ENCODE measurements at regions not wholly inside any gene's neighbourhood (a gene's known extent, or its start where the extent isn't known, plus 50 kb on each side); places are given as distances from the start of the nearest gene placed in this dataset.

GRCh38 chr11:98965775-98966174 lies 55.0 kb upstream of the CNTN5 start:
- Histone ChIP-seq H3K4me2 (ENCODE audit: control insufficient read depth, extremely low read depth, insufficient read depth, low read depth, low read length) (no peak overlapping the region), H3K4me3 (ENCODE audit: control insufficient read depth in 2 of 3, extremely low read depth in 1 of 3, insufficient read depth in 2 of 3, low read depth in 1 of 3, low read length in 3 of 3) (no peak overlapping the region), H2AFZ (ENCODE audit: control insufficient read depth, low read length) (no peak overlapping the region), H3K79me2 (ENCODE audit: control insufficient read depth, insufficient read depth, low read length) (no peaks in the 10 kb centered on the region), H3K27me3 (ENCODE audit: control insufficient read depth, extremely low read depth, insufficient read depth, low read length) (no peaks in the 10 kb centered on the region), H3K27ac (ENCODE audit: control insufficient read depth, insufficient read depth, low read length) (no peak overlapping the region), H3K9me1 (ENCODE audit: control insufficient read depth, extremely low read depth, insufficient read depth, low read length) (no peaks in the 10 kb centered on the region), H3K9ac (ENCODE audit: control insufficient read depth, extremely low read depth, insufficient read depth, low read length) (no peak overlapping the region), H4K20me1 (ENCODE audit: control insufficient read depth, extremely low read depth, insufficient read depth, low read length) (no peaks in the 10 kb centered on the region), H3K36me3 (ENCODE audit: control insufficient read depth in 2 of 2, extremely low read depth in 1 of 2, insufficient read depth in 2 of 2, low read length in 2 of 2) (no peaks in the 10 kb centered on the region), H3K4me1 (ENCODE audit: control insufficient read depth, extremely low read depth, insufficient read depth, low read length) (no peaks in the 10 kb centered on the region), H3K9me3 (ENCODE audit: control insufficient read depth, low read depth, low read length) (no peaks in the 10 kb centered on the region)
- dilution Hi-C loops (cut with MboI; ENCODE audit: extremely low pct_ligation_motif_present, low sequenced_read_pairs), result no loop called here
- DNase-seq (ENCODE audit: low read depth, low spot score) (no peak), FAIRE-seq (no peak)
- TF ChIP-seq CTCF (optimal IDR thresholded peaks at IDR 0.05 in 1 of 3, IDR thresholded peaks at IDR 0.05 in 1 of 3, conservative IDR thresholded peaks at IDR 0.05 in 1 of 3; ENCODE audit: extremely low read depth in 1 of 3, insufficient read depth in 2 of 3, low read length in 3 of 3) (no peak), EZH2 (IDR thresholded peaks at IDR 0.05; ENCODE audit: low read length) (no peak)

- dilution Hi-C loops (cut with MboI; ENCODE audit: extremely low pct_ligation_motif_present, low sequenced_read_pairs), result no loop called here
Observed at GRCh38 chr11:98967005-98967404, 53.7 kb upstream of the CNTN5 start.

More at GRCh38 chr11:98967005-98967404, 53.7 kb upstream of the CNTN5 start:
- H2AFZ ChIP-seq (ENCODE audit: control insufficient read depth, low read length), result no peak overlapping the region
- H3K9ac ChIP-seq (ENCODE audit: control insufficient read depth, extremely low read depth, insufficient read depth, low read length), result no peak overlapping the region
- H3K9me1 ChIP-seq (ENCODE audit: control insufficient read depth, extremely low read depth, insufficient read depth, low read length), result no peaks in the 10 kb centered on the region
- H3K9me3 ChIP-seq (ENCODE audit: control insufficient read depth, low read depth, low read length), result no peaks in the 10 kb centered on the region
- H3K4me2 ChIP-seq (ENCODE audit: control insufficient read depth, extremely low read depth, insufficient read depth, low read depth, low read length), result no peak overlapping the region
- H3K4me1 ChIP-seq (ENCODE audit: control insufficient read depth, extremely low read depth, insufficient read depth, low read length), result no peaks in the 10 kb centered on the region
- H3K79me2 ChIP-seq (ENCODE audit: control insufficient read depth, insufficient read depth, low read length), result no peaks in the 10 kb centered on the region
- no peaks in the 10 kb centered on the region for H3K27me3 ChIP-seq (ENCODE audit: control insufficient read depth, extremely low read depth, insufficient read depth, low read length)
- no peak for FAIRE-seq
- H3K4me3 ChIP-seq (ENCODE audit: control insufficient read depth in 2 of 3, extremely low read depth in 1 of 3, insufficient read depth in 2 of 3, low read depth in 1 of 3, low read length in 3 of 3), result no peak overlapping the region
- DNase-seq (ENCODE audit: low read depth, low spot score), result no peak
- H3K36me3 ChIP-seq (ENCODE audit: control insufficient read depth in 2 of 2, extremely low read depth in 1 of 2, insufficient read depth in 2 of 2, low read length in 2 of 2), result no peaks in the 10 kb centered on the region
- no peaks in the 10 kb centered on the region for H4K20me1 ChIP-seq (ENCODE audit: control insufficient read depth, extremely low read depth, insufficient read depth, low read length)
- no peak overlapping the region for H3K27ac ChIP-seq (ENCODE audit: control insufficient read depth, insufficient read depth, low read length)
- TF ChIP-seq EZH2 (IDR thresholded peaks at IDR 0.05; ENCODE audit: low read length) (no peak), CTCF (optimal IDR thresholded peaks at IDR 0.05 in 1 of 3, IDR thresholded peaks at IDR 0.05 in 1 of 3, conservative IDR thresholded peaks at IDR 0.05 in 1 of 3; ENCODE audit: extremely low read depth in 1 of 3, insufficient read depth in 2 of 3, low read length in 3 of 3) (no peak)

Small RNA genes lying in the stretch of these regions (small RNA-seq; reads per million reads assigned to genes)
- gene AP003730.1 (ENCODE audit: insufficient read length in 3 of 3, low read depth in 3 of 3, low replicate concordance in 1 of 3), result 0 reads per million in 3 experiments
- gene RNA5SP346 (ENCODE audit: insufficient read length in 3 of 3, low read depth in 3 of 3, low replicate concordance in 1 of 3), result 0 reads per million in 3 experiments
- 0 reads per million in 3 experiments for gene RNA5SP347 (ENCODE audit: insufficient read length in 3 of 3, low read depth in 3 of 3, low replicate concordance in 1 of 3)
